HG02759 (cell line): ENCODE measurements at regions not wholly inside any gene's neighbourhood (a gene's known extent, or its start where the extent isn't known, plus 50 kb on each side); places are given as distances from the start of the nearest gene placed in this dataset.

Source experiments
- ATAC-seq: cut with Tn5 transposase; IDR thresholded peaks from one replicate; pipeline ENCODE4 v1.9.1; 2021; ENCODE audit warnings: mild to moderate bottlenecking, moderate library complexity; ENCODE audit not compliant: unreplicated experiment

DNA sequence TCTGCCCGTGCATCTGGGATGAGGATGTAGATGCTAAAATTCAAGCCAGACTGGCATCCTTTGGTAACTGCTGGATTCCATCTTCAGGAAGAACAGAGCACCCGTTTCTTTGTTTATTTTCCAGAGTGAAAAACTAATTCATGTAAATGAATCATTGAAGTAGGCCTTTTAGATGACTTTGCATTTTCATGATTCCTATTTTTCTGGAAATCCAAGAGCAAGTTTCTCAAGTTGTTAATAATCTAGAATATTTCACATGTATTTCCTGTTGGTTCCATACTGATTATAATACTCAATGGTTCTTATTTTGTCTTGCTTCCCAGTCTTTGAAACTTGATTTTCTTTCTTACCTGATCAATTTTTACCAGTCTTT, 328.4 kb downstream of the LPIN1 start:
- no peak for ATAC-seq

DNA sequence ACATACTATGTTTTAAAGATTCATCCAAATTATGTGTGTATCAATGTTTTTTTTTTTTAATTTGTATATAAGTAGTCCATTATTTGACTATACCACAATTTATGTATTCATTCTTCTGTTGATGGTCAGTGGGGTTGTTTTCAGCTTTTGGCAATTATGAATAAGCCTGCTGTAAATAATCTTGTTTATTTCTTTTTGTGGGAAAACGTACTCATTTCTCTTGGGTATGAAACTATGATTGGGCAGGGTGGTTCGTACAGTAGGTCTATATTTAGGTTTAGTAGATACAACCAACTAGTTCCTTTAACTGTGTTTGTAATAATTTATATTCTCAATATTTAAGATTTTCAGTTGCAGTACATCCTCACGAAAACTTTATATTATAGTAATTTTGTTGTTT, 329.2 kb downstream of the LPIN1 start:
- ATAC-seq = no peak

DNA sequence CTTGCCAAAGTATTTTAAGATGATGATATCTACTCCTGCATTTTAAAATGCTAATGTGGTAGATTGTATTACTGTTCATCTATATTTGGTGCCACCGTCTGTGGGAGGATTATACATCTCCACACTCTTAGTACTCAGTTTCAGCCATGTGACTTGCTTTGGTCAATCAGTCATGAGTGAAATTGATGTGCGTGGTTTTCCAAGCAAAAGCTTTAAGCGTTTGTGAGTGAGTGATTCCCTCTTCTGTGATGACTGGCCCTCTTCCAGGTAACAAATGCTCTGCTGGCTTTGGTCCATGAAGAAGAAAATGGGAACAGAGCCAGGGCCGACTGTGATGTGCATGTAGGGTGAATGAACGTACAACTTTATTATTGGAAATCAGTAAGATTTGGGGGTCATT, 330.4 kb downstream of the LPIN1 start:
- ATAC-seq = peak; percentile 73

GRCh38 chr2:12080360-12080759, 333.9 kb downstream of the LPIN1 start:
- ATAC-seq = no peak

DNA sequence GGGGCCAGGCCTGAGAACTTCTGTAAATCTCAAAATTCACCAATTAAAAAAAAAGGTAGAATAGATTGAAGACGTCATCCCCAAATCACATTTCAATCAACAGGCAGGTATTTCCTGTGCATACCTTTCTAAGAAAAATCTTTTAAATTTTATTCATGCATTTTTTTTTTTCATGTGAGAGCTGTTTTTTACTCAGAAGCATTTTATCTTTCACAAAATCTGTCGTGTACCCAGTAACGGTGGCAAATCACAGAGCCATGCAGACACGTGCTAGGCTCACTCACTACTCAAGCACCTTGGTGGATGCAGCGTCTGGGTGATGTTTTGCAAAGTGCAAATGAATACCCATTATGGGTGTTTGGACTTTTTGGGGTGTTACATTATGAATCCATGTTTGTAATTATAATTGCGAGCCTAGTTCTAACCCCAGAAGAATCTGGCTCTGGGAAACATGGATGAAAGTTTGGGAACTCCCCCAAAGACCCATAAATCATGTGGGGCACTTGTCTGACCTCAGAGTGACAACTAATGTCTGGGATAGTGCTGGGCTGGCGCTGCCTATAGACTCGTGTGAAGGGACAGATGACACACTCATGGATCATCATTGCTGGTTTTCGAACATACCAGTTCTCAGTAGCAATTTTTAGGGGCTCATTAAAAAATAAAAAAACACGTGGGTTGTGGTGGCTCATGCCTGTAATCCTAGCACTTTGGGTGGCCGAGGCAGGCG, 335.2 kb downstream of the LPIN1 start:
- ATAC-seq = no peak

DNA sequence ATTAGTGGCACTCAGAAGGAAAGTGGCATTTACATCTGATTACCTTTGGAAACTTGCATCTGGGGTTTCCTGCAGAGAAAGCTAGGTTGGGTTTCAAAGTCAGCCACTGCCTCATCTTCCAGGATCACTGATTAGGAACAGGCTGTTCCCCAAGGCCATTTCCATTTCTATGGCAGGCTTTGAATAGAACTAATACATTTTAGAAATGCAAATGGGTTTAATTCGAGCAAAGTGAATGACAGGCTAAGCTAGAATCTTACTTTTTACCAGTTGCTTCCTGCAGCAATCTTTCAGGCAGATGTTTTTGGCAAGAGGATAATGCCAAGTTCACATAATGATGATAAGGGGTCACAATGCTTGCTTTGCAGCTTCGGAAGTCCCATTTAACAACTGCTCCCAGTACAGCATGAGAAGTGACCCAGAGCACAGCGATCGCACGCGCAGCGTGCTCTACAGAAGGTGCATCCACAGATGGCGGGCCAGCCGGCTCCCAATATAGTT, 336.7 kb downstream of the LPIN1 start:
- no peak for ATAC-seq

DNA sequence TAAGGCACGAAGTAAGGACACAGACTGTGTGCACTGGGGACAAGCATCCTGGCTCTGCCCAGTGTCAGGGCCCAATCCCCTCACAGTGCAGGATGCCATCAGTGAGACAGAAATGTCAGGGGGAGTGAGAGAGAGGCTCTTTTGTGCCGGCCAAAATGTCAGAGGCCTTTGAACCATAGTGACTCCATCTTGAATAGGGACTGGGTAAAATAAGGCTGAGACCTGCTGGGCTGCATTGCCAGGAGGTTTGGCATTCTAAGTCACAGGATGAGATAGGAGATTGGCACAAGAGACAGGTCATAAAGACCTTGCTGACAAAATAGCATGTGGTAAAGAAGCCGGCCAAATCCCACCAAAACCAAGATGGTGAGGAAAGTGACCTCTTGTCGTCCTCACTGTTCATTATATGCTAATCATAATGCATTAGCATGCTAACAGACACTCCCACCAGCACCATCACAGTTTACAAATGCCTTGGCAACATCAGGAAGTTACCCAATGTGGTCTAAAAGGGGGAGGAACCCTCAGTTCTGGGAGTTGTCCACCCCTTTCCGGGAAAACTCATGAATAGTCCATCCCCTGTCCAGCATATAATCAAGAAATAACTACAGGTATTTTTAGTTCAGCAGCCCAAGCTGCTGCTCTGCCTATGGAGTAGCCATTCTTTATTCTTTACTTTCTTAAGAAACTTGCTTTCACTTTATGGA, 337.4 kb downstream of the LPIN1 start:
- no peak for ATAC-seq

- ATAC-seq = no peak
Measured at GRCh38 chr2:12087175-12087574, 340.7 kb downstream of the LPIN1 start.

GRCh38 chr2:12087671-12088380, 341.4 kb downstream of the LPIN1 start:
- ATAC-seq = no peak

DNA sequence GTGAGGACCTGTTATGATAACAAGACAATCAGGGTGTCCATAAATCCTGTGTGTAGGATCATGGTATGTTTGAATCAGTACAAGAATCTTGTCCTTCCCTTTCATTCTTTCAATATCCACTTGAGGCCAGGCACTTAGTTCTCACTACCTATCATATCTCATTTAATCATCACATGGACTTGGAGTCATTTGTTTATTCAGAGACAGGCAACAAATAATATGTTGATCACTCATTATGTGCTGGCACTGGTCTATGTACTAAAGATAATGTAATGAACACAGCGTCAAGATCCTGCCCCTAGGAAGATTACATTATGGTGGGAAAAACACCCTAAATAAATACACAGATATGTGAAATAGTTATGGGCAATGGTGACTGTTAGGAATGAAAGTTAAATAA, 342.6 kb downstream of the LPIN1 start:
- no peak for ATAC-seq

DNA sequence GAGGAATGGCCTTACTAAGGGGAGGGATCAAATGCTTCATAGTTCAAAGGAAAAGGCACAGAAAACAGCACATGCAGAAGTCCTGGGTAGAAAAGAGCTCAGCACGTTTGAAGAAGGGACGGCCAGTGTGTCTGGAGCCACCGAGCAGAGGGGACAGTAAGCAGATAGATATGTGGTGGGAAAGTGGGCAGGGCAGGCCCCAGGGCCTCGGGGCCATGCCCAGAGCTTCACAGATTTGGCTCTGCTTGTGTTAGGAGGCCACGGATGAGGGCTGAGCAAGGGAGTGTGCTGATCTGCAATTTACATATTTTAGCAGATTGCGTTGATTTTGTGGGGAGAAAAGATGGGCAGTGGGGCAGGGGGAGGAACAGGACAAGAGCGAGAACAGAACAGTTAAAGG, 343.1 kb downstream of the LPIN1 start:
- no peak for ATAC-seq

DNA sequence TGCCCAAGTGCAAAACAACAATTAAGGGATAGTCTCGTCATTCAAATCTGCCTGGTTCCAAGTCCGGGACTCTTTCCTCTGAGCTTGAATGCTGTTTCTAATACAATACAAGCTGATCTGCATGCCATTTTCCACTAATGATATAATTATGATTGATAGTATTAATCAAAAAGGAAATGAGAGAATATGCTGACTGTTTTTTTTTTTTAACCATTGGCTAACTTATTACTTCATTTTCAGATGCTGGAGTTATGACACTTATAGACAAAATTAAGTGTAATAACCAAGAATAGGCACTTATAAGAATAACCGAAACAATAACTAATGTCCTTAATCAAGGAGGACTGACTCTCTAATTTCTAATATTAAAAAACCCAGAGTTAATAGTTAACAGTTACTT, 343.6 kb downstream of the LPIN1 start:
- ATAC-seq = no peak

DNA sequence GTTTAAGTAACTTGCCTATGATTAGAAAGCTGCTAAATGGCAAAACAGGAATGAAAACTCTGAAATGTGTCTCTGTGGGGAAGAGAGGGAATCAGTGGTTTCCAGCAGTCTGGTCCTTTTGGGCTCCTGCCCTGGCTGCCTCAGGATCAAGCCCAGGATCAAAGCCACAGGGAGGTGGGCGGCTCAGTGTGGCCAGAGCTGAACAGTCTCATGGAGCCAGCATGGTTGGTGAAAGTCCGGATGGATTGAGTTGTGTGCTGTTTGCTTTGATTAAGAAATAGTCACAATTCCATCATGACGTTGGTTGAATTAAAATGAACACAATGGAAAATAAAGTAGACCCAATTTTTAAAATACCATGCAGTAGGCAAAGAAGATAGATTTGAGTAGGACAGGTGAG, 344.2 kb downstream of the LPIN1 start:
- ATAC-seq = no peak

- no peak for ATAC-seq
Measured at GRCh38 chr2:12091201-12091806, 344.9 kb downstream of the LPIN1 start.

DNA sequence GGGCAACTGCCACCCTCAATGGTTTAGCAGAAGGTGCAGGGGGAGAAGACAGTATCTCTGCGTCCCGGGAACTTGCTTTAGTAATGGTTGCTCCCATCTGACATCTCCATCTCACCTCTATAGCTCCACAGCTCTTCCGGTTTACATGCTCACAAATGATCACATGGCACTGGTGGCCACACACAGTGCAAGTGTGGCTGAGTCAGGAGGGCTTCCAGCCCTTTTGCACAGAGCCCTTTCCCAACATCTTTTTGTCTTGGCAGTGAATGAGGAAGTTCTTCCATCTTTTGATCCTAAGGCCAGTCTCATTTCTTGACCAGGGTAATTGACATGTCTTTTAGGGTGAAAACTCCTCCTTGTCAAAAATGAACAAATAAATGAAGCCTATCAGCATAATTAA, 347.7 kb downstream of the LPIN1 start:
- no peak for ATAC-seq

- ATAC-seq = no peak
Measured at GRCh38 chr2:12096051-12096787, 349.8 kb downstream of the LPIN1 start.

- ATAC-seq = no peak
Measured at GRCh38 chr2:12096788-12097449, 350.5 kb downstream of the LPIN1 start.

GRCh38 chr2:12097859-12098258, 351.4 kb downstream of the LPIN1 start:
- no peak for ATAC-seq

- ATAC-seq = no peak
Measured at GRCh38 chr2:12099374-12099773, 352.9 kb downstream of the LPIN1 start.

GRCh38 chr2:12102679-12103078, 356.2 kb downstream of the LPIN1 start:
- ATAC-seq = no peak
